Caco-2 (cell line): ENCODE measurements at regions not wholly inside any gene's neighbourhood (a gene's known extent, or its start where the extent isn't known, plus 50 kb on each side); places are given as distances from the start of the nearest gene placed in this dataset.

Source experiments
- BruUV-seq: library from RNA; stranded (reverse); fragments of 400-500 nt; replicated peaks from 2 replicates; lab custom pipeline; 2021; lab: Mats Ljungman, UMichigan
- CTCF ChIA-PET: fragments of 300-600 bp; sonication (Branson Sonifier 250); formaldehyde crosslinking; loops from one replicate; lab custom pipeline; 2022; ENCODE audit warnings: antibody characterized with exemption; lab: Charles Lee
- POLR2A ChIA-PET: fragments of 300-600 bp; sonication (Branson Sonifier 250); formaldehyde crosslinking; loops from one replicate; lab custom pipeline; 2022; ENCODE audit warnings: antibody characterized with exemption; lab: Charles Lee
- DNase-seq, 2 experiments: peaks; one replicate each; pipeline versions ENCODE4 v3.0.0 to v3.0.0-alpha.2; 2020 to 2022
- H3K27me3 ChIP-seq: replicated peaks from 2 replicates; pipeline ENCODE4 v1.6.0; 2011; ENCODE audit warnings: low read length; ENCODE audit not compliant: control insufficient read depth, insufficient read depth
- H3K36me3 ChIP-seq: 2 replicates; pipeline ENCODE4 v1.5.1; 2011; ENCODE audit warnings: low read length; ENCODE audit not compliant: control insufficient read depth, insufficient read depth
- H3K4me1 ChIP-seq: fragments of 250-450 bp; sonication (Bioruptor Pico); 2 replicates; pipeline ENCODE4 v1.5.1; 2020; ENCODE audit warnings: mild to moderate bottlenecking
- H3K4me3 ChIP-seq: 2 replicates; pipeline ENCODE4 v1.5.1; 2011; ENCODE audit warnings: low read depth, mild to moderate bottlenecking, control low read depth, low read length
- H3K9me3 ChIP-seq: fragments of 250-450 bp; sonication (Bioruptor Pico); 2 replicates; pipeline ENCODE4 v1.5.1; 2020; ENCODE audit warnings: mild to moderate bottlenecking, moderate library complexity
- H3K27ac Mint-ChIP-seq: one replicate; pipeline ENCODE4 v1.8.0; 2022; ENCODE audit warnings: mixed read lengths; ENCODE audit not compliant: unreplicated experiment
- H3K27me3 Mint-ChIP-seq: one replicate; pipeline ENCODE4 v1.8.0; 2022; ENCODE audit warnings: mixed read lengths; ENCODE audit not compliant: insufficient read depth, unreplicated experiment
- H3K36me3 Mint-ChIP-seq: one replicate; pipeline ENCODE4 v1.8.0; 2022; ENCODE audit warnings: mild to moderate bottlenecking, mixed read lengths; ENCODE audit not compliant: insufficient read depth, unreplicated experiment
- H3K4me1 Mint-ChIP-seq: one replicate; pipeline ENCODE4 v1.8.0; 2022; ENCODE audit warnings: low read depth, mixed read lengths; ENCODE audit not compliant: unreplicated experiment
- H3K4me3 Mint-ChIP-seq: one replicate; pipeline ENCODE4 v1.8.0; 2022; ENCODE audit warnings: mild to moderate bottlenecking, moderate library complexity, mixed read lengths; ENCODE audit not compliant: unreplicated experiment
- H3K9me3 Mint-ChIP-seq: one replicate; pipeline ENCODE4 v1.8.0; 2022; ENCODE audit warnings: mixed read lengths; ENCODE audit not compliant: unreplicated experiment
- CTCF ChIP-seq, 2 experiments: fragments of 200-600 bp in 1 of 2; IDR thresholded peaks; 1 replicate in 1 of 2; 2 replicates in 1 of 2; pipeline versions ENCODE4 v1.5.1 to v1.8.0; 2011 to 2022; ENCODE audit warnings: antibody characterized with exemption in 1 of 2, control low read depth in 1 of 2, inconsistent platforms in 1 of 2, low read depth in 1 of 2, low read length in 1 of 2, mild to moderate bottlenecking in 1 of 2, moderate library complexity in 1 of 2; ENCODE audit not compliant: insufficient read depth in 1 of 2, severe bottlenecking in 1 of 2, unreplicated experiment in 1 of 2
- intact Hi-C: fragments of 100-400 bp; cut with micrococcal nuclease; formaldehyde crosslinking; loops from one replicate; pipeline ENCODE4 v1.10.0; 2022; ENCODE audit not compliant: unreplicated experiment

DNA sequence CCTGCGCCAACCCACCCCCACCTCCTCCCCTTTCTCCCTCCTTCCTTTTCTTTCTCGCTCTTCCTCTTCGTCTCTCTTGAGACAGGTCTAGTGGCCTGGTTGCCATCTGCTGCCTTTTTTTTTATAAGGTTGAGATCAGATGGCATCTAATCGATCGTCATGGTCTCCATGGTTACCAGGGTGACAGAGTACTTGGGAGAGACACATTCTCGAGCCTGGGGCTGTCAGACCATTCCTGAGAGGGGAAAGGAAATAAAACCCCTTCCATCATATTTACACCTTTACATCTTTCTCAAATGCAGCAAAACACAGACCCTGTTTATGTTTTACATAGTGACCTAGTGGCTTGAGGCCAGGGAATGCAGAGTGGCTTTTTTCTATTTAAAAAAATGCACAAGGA is 53.5 kb upstream of the SLC22A15 start:
- no peak overlapping the region for H3K4me3 ChIP-seq
- no TSS peak for BruUV-seq
- intact Hi-C loops = no loop called here
- no peak overlapping the region for H3K4me3 Mint-ChIP-seq
- no peaks in the 10 kb centered on the region for H3K9me3 Mint-ChIP-seq
- no peak overlapping the region for H3K27ac Mint-ChIP-seq
- DNase-seq = no peak
- H3K27me3 Mint-ChIP-seq = peaks cover 3% of the 10 kb centered on the region
- CTCF ChIA-PET = no interaction called here
- no peaks in the 10 kb centered on the region for H3K4me1 ChIP-seq
- H3K36me3 ChIP-seq = no peaks in the 10 kb centered on the region
- H3K36me3 Mint-ChIP-seq = no peaks in the 10 kb centered on the region
- no peaks in the 10 kb centered on the region for H3K9me3 ChIP-seq
- no peak for TF ChIP-seq CTCF (IDR thresholded peaks at IDR 0.05; ENCODE audit: insufficient read depth in 1 of 2, low read depth in 1 of 2, low read length in 1 of 2, severe bottlenecking in 1 of 2, unreplicated experiment in 1 of 2)
- POLR2A ChIA-PET = no interaction called here
- H3K27me3 ChIP-seq = no peaks in the 10 kb centered on the region
- H3K4me1 Mint-ChIP-seq = no peaks in the 10 kb centered on the region

DNA sequence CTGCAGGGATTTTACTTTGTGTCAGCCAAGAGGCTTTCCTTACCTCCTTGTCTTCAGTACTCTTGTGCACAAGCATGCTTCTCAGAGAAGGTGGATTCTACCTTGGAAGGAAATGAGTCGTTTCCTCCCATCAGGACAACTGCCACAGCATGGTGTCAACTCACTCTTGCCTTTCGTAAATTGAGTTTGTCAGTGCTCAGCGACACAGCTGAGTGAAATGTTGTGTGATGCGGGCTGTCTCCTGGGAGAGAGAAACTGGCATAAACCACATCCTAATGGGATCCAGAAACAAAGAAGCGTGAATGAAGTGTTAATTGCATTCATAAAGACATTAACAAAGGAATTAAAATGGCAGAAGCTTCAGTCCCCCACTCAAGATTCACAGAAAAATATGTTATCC is 51.5 kb upstream of the SLC22A15 start:
- Mint-ChIP-seq H3K4me1 (no peaks in the 10 kb centered on the region), H3K27me3 (peaks cover 3% of the 10 kb centered on the region), H3K27ac (no peak overlapping the region), H3K36me3 (no peaks in the 10 kb centered on the region), H3K4me3 (no peak overlapping the region), H3K9me3 (no peaks in the 10 kb centered on the region)
- intact Hi-C loops = no loop called here
- BruUV-seq = no TSS peak
- Histone ChIP-seq H3K36me3 (no peaks in the 10 kb centered on the region), H3K9me3 (no peaks in the 10 kb centered on the region), H3K4me1 (no peaks in the 10 kb centered on the region), H3K4me3 (no peak overlapping the region), H3K27me3 (no peaks in the 10 kb centered on the region)
- CTCF ChIA-PET = no interaction called here
- no peak for TF ChIP-seq CTCF (IDR thresholded peaks at IDR 0.05; ENCODE audit: insufficient read depth in 1 of 2, low read depth in 1 of 2, low read length in 1 of 2, severe bottlenecking in 1 of 2, unreplicated experiment in 1 of 2)
- POLR2A ChIA-PET = no interaction called here
- no peak for DNase-seq

GRCh38 chr1:115925467-115925866 is 50.8 kb upstream of the SLC22A15 start:
- Mint-ChIP-seq H3K27me3 (peaks cover 3% of the 10 kb centered on the region), H3K36me3 (no peaks in the 10 kb centered on the region), H3K27ac (no peak overlapping the region), H3K4me1 (no peaks in the 10 kb centered on the region), H3K4me3 (no peak overlapping the region), H3K9me3 (no peaks in the 10 kb centered on the region)
- no peak for TF ChIP-seq CTCF (IDR thresholded peaks at IDR 0.05; ENCODE audit: insufficient read depth in 1 of 2, low read depth in 1 of 2, low read length in 1 of 2, severe bottlenecking in 1 of 2, unreplicated experiment in 1 of 2)
- POLR2A ChIA-PET = no interaction called here
- BruUV-seq = no TSS peak
- Histone ChIP-seq H3K4me3 (no peak overlapping the region), H3K4me1 (no peaks in the 10 kb centered on the region), H3K9me3 (no peaks in the 10 kb centered on the region), H3K36me3 (no peaks in the 10 kb centered on the region), H3K27me3 (no peaks in the 10 kb centered on the region)
- CTCF ChIA-PET = no interaction called here
- no peak for DNase-seq
- intact Hi-C loops = no loop called here
